Neural progenitor cell (in vitro differentiated cells): ENCODE measurements at regions not wholly inside any gene's neighbourhood (a gene's known extent, or its start where the extent isn't known, plus 50 kb on each side); places are given as distances from the start of the nearest gene placed in this dataset.

Experiments
- DNase-seq: peaks from one replicate; pipeline ENCODE4 v3.0.0-alpha.2; 2016; ENCODE audit warnings: low spot score
- H2AFZ ChIP-seq: fragments of 200-600 bp; sonication (generic); replicated peaks from 2 replicates; pipeline ENCODE4 v1.6.1; 2016; ENCODE audit warnings: antibody characterized with exemption
- H3F3A ChIP-seq: fragments of 200-600 bp; sonication (generic); 2 replicates; pipeline ENCODE4 v1.6.1; 2016; ENCODE audit warnings: antibody characterized with exemption, low read depth
- H3K27ac ChIP-seq: fragments of 200-600 bp; sonication (generic); 2 replicates; pipeline ENCODE4 v1.5.1; 2016; ENCODE audit warnings: mild to moderate bottlenecking
- H3K27me3 ChIP-seq: fragments of 200-600 bp; sonication (generic); 2 replicates; pipeline ENCODE4 v1.6.1; 2016; ENCODE audit warnings: mild to moderate bottlenecking, moderate library complexity
- H3K36me3 ChIP-seq: fragments of 200-600 bp; sonication (generic); 2 replicates; pipeline ENCODE4 v1.5.1; 2016
- H3K4me1 ChIP-seq: fragments of 200-600 bp; sonication (generic); 2 replicates; pipeline ENCODE4 v1.6.1; 2016; ENCODE audit warnings: mixed run types
- H3K4me2 ChIP-seq: fragments of 200-600 bp; sonication (generic); 2 replicates; pipeline ENCODE4 v1.6.1; 2016
- H3K4me3 ChIP-seq: fragments of 200-600 bp; sonication (generic); 2 replicates; pipeline ENCODE4 v1.5.1; 2016
- H3K79me2 ChIP-seq: fragments of 200-600 bp; sonication (generic); 2 replicates; pipeline ENCODE4 v1.6.1; 2016; ENCODE audit warnings: low read depth
- H3K9ac ChIP-seq: fragments of 200-600 bp; sonication (generic); 2 replicates; pipeline ENCODE4 v1.6.1; 2016
- H3K9me3 ChIP-seq: fragments of 200-600 bp; sonication (generic); 2 replicates; pipeline ENCODE4 v1.5.1; 2016; ENCODE audit warnings: low read depth
- H4K20me1 ChIP-seq: fragments of 200-600 bp; sonication (generic); 2 replicates; pipeline ENCODE4 v1.6.1; 2016; ENCODE audit warnings: low read depth
- H3K27ac Mint-ChIP-seq: 3 replicates; pipeline ENCODE4 v1.8.0; 2021; ENCODE audit warnings: mixed read lengths
- H3K27me3 Mint-ChIP-seq: 2 replicates; pipeline ENCODE4 v1.8.0; 2022; ENCODE audit warnings: low read depth, mild to moderate bottlenecking, inconsistent platforms, moderate library complexity, mixed read lengths; ENCODE audit not compliant: insufficient read depth
- H3K36me3 Mint-ChIP-seq: 3 replicates; pipeline ENCODE4 v1.8.0; 2021; ENCODE audit warnings: mixed read lengths
- H3K4me1 Mint-ChIP-seq: 3 replicates; pipeline ENCODE4 v1.8.0; 2021; ENCODE audit warnings: mixed read lengths
- H3K4me3 Mint-ChIP-seq: 3 replicates; pipeline ENCODE4 v1.8.0; 2021; ENCODE audit warnings: mild to moderate bottlenecking, moderate library complexity, mixed read lengths
- H3K9me3 Mint-ChIP-seq: 3 replicates; pipeline ENCODE4 v1.8.0; 2020; ENCODE audit warnings: mixed read lengths
- CTCF ChIP-seq: fragments of 200-600 bp; sonication (generic); IDR thresholded peaks from 2 replicates; pipeline ENCODE4 v1.5.1; 2017; ENCODE audit warnings: antibody characterized with exemption, mild to moderate bottlenecking
- EZH2 ChIP-seq: fragments of 200-600 bp; sonication (generic); IDR thresholded peaks from 2 replicates; pipeline ENCODE4 v1.6.1; 2017; ENCODE audit warnings: antibody characterized with exemption, mild to moderate bottlenecking, moderate library complexity
- EZH2phosphoT487 ChIP-seq: fragments of 200-600 bp; sonication (generic); IDR thresholded peaks from 2 replicates; pipeline ENCODE4 v1.6.1; 2017; ENCODE audit warnings: antibody characterized with exemption

DNA sequence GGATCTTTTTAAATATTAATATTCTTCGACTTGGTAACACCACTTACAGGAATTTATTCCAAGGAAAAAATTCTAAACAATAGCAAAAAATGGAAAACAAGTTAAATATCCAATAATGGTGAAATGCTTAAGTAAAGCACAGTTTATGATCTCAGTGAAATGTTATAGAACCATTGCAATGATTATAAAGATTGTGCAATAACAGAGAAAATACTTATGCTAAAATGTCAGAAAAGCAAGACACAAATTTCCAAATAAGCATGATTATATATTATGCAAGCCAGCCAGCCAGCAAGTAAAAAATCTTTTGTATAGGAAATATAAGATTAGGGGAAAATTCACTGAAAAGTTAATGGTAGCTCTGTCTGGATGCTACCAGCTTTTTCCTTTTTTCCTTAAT lies 102.7 kb upstream of the EFNA5 start:
- Histone ChIP-seq H3K9me3 (no peaks in the 10 kb centered on the region), H4K20me1 (no peaks in the 10 kb centered on the region), H3K4me2 (no peak overlapping the region), H3K79me2 (no peaks in the 10 kb centered on the region), H2AFZ (no peak overlapping the region), H3K4me3 (no peak overlapping the region), H3F3A (peaks cover 5% of the 10 kb centered on the region), H3K9ac (no peak overlapping the region), H3K4me1 (peaks cover 54% of the 10 kb centered on the region), H3K36me3 (no peaks in the 10 kb centered on the region), H3K27me3 (no peaks in the 10 kb centered on the region), H3K27ac (no peak overlapping the region)
- H3K27me3 Mint-ChIP-seq, result peaks cover 3% of the 10 kb centered on the region
- H3K4me3 Mint-ChIP-seq, result no peak overlapping the region
- no peaks in the 10 kb centered on the region for H3K36me3 Mint-ChIP-seq
- DNase-seq, result no peak
- TF ChIP-seq CTCF (no peak), EZH2phosphoT487 (no peak), EZH2 (no peak)
- H3K27ac Mint-ChIP-seq, result no peak overlapping the region
- peaks cover 64% of the 10 kb centered on the region for H3K4me1 Mint-ChIP-seq
- H3K9me3 Mint-ChIP-seq, result no peaks in the 10 kb centered on the region

- Mint-ChIP-seq H3K27ac (no peak overlapping the region), H3K9me3 (no peaks in the 10 kb centered on the region), H3K36me3 (no peaks in the 10 kb centered on the region), H3K4me3 (no peak overlapping the region), H3K27me3 (peaks cover 3% of the 10 kb centered on the region), H3K4me1 (peaks cover 56% of the 10 kb centered on the region)
- H3K79me2 ChIP-seq, result no peaks in the 10 kb centered on the region
- DNase-seq, result peak; percentile 17
- H3K4me3 ChIP-seq, result no peak overlapping the region
- TF ChIP-seq CTCF, result no peak
- no peak for TF ChIP-seq EZH2phosphoT487
- no peak for TF ChIP-seq EZH2
- H3K9ac ChIP-seq, result no peak overlapping the region
- no peaks in the 10 kb centered on the region for H3K9me3 ChIP-seq
- peak overlapping the region; percentile 17 for H3K4me2 ChIP-seq
- no peaks in the 10 kb centered on the region for H4K20me1 ChIP-seq
- no peak overlapping the region for H3K27ac ChIP-seq
- no peaks in the 10 kb centered on the region for H3K27me3 ChIP-seq
- peaks cover 54% of the 10 kb centered on the region for H3K4me1 ChIP-seq
- peaks cover 5% of the 10 kb centered on the region for H3F3A ChIP-seq
- H3K36me3 ChIP-seq, result no peaks in the 10 kb centered on the region
- H2AFZ ChIP-seq, result peak overlapping the region; percentile 40
These were observed 101.9 kb upstream of the EFNA5 start for GRCh38 chr5:107772418-107773310.

DNA sequence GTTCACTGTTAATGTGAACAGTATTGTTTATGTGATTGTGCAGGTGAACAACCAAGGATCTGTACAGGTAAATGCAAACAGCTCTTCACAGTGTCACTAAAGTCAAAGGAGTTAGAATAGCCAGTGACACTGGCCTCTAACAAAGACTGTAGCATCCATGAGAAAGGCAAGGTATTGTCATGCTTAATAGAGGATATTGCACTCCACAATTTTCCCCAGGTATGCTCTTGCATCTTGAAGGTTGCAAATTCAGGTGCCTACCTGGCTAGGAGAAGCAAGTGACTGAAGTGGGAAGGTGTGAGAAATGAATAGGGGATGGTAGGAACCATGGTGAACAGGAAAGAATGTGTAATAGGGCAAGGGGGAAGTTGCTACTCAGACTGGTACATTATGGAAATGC lies 101.2 kb upstream of the EFNA5 start:
- H3K36me3 Mint-ChIP-seq, result no peaks in the 10 kb centered on the region
- H3K4me1 Mint-ChIP-seq, result peaks cover 49% of the 10 kb centered on the region
- peak overlapping the region; percentile 40 for H2AFZ ChIP-seq

More for the DNA sequence above, 101.2 kb upstream of the EFNA5 start:
- TF ChIP-seq CTCF (no peak), EZH2phosphoT487 (no peak), EZH2 (no peak)
- H3K4me3 ChIP-seq, result no peak overlapping the region
- H3K27me3 ChIP-seq, result no peaks in the 10 kb centered on the region
- no peaks in the 10 kb centered on the region for H3K36me3 ChIP-seq
- no peak overlapping the region for H3K9ac ChIP-seq
- no peak overlapping the region for H3K4me2 ChIP-seq
- H3K4me3 Mint-ChIP-seq, result no peak overlapping the region
- no peaks in the 10 kb centered on the region for H3K9me3 ChIP-seq
- H3K4me1 ChIP-seq, result peaks cover 47% of the 10 kb centered on the region
- DNase-seq, result no peak
- H3K79me2 ChIP-seq, result no peaks in the 10 kb centered on the region
- H3F3A ChIP-seq, result peaks cover 5% of the 10 kb centered on the region
- H3K9me3 Mint-ChIP-seq, result no peaks in the 10 kb centered on the region
- H3K27ac Mint-ChIP-seq, result no peak overlapping the region
- no peak overlapping the region for H3K27ac ChIP-seq
- peaks cover 3% of the 10 kb centered on the region for H3K27me3 Mint-ChIP-seq
- no peaks in the 10 kb centered on the region for H4K20me1 ChIP-seq
